CD4-positive, alpha-beta T cell treated with Interleukin-4 for 4 hours (primary cell): ENCODE measurements at regions not wholly inside any gene's neighbourhood (a gene's known extent, or its start where the extent isn't known, plus 50 kb on each side); places are given as distances from the start of the nearest gene placed in this dataset.
"Not testable (repeated sequence)": the region's sequence is repeated elsewhere in the genome, so short reads cannot be mapped to it uniquely, and the experiment has no call there.

Source experiments
- DNase-seq: peaks from one replicate; pipeline ENCODE4 v3.0.0-alpha.2; 2020

DNA sequence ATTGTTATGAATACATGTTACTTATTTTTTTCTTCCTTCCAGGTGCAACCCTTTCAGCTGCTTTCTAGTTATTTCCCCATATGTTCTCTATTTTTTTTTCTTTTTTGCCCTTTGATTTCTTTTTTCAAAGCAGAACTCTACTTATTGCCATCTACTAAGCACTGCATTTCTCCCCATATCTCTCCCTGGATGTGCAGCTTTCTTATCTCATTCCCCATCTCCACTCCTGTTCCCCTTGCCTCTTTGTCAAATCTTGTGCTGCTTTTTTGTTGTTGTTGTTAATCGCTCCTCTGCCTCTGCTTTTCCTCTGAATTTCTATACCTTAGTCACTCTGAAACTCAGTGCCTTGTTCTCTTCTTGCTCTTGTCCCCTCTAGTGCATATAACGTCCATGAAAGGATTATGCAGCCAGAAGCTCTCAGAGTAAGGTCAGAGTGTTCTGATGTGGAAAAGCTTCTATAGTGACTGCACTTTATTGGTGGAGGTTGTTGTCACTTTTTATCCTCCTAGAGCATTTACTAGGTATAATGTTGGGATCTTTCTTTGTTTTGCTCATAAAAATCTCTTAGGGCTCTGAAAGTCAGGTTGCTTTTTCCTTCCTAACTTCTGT, 51.1 kb upstream of the JADE1 start:
- no peak for DNase-seq

DNA sequence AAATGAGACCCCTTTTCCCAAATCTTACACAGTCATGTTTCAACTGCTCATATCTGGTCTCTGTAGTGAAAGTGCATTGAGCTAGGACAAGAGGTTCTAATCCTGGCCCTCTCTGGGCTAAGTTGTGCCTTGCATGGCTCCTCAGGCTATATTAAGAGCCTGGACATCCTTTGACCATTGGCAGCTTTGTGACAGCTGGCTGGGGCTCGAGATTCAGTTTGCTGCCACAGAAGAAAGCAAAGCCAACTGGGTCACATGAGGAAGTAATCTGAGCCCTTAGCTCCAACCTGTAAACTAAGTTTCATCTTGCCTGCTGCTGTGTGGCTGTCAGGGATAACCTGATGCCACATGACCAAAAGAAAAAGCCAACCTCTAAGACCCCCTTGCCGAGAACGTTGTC, 51.8 kb upstream of the JADE1 start:
- no peak for DNase-seq

DNA sequence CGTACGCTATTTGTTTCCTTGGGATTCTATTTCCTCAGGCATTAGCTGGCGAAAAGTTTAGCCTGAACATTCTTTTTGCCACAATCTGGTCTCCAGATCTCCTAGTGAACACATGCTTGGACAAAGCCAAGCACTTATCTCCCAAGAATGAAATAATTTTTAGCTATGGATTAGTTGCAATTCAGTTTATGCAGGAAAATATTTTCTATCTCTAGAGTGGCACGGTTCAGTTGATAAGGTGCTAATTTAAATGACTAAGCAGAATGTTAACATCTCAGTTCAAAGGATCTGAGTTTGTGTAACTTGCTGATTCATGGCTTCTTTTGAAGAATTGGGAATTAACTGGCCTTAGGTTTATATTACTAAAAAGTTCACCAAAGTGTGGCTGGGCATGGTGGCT, 58.1 kb upstream of the JADE1 start:
- no peak for DNase-seq

DNA sequence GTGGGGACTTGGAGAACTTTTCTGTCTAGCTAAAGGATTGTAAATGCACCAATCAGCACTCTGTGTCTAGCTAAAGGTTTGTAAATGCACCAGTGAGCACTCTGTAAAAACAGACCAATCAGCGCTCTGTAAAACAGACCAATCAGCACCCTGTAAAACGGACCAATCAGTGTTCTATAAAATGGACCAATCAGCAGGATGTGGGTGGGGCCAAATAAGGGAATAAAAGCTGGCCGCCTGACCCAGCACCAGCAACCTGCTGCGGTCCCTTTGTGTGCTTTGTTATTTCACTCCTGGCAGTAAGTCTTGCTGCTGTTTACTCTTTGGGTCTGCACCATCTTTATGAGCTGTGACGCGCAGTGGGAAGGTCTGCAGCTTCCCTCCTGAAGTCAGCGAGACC, 67.8 kb upstream of the JADE1 start:
- DNase-seq: not testable (repeated sequence)

DNA sequence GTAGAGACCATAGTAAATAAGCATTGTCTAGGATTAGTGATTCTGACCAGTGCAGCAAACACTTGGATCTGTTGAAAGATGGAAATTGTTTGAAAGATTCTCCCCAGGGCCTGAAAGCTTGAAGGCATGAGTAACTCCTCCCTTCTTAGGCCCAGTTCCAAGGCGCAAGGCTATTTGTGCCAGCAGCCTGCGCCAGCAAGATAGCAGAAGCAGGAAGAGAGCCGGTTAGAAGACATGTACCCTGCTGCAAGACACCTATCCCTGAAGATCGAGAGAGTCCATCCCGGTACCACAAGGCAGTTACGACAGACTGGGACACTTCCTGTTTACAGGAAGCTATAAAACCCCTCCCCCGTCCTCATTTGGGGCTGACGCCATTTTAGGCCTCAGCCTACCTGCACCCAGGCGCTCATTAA, 72.4 kb upstream of the JADE1 start:
- DNase-seq: no peak

DNA sequence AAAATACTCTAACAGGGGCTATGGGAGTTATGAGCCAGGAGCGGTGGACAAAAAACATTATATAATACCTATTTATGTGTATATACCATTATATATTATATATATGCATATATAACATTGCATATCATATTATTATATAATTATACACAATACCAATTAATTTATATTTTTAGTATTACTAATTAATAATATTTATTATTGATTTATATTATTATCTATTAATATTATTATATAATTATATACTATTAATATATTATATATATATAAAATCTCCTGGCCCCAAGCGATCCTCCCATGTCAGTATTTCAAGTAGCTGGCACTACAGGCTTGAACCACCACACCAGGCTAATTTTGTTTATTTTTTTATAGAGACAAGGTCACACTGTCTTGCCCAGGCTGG, 73.8 kb upstream of the JADE1 start:
- DNase-seq: no peak

DNA sequence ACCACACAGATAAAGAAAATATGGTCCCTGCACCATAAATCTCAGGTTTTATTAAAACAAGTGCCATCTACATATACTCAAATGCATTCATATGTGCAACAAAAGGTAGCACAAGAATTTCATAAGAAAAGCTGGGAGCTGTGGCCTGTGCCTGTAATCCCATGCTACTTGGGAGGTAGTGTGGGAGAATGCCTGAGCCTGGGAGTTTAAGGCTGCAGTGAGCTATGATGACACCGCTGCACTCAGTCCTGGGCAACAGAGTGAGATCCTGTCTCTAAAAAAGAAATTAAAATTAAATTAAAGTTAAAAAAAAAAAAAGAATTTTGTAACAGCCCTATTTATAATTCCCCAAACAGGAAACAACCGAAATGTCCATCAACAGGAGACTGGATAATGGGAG, 81.3 kb upstream of the JADE1 start:
- no peak for DNase-seq

DNA sequence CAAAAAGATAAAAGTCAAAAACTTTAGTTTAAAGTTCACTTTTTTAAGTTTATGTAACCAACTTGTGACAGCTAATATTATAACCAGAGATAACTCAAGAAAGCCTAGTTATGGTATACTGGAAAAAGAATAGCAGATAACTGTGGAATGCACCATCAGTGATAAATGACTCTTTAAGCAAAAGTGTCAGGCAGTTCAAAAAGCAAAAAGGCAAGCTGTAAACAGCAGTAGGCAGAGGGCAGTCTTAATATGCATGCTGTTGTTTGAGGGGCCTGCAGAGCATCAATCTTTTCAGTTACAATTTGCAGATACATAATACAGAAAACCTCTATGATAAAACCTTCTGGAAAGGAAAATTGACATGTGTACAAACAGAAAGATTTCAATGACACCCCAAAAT, 81.8 kb upstream of the JADE1 start:
- no peak for DNase-seq

DNA sequence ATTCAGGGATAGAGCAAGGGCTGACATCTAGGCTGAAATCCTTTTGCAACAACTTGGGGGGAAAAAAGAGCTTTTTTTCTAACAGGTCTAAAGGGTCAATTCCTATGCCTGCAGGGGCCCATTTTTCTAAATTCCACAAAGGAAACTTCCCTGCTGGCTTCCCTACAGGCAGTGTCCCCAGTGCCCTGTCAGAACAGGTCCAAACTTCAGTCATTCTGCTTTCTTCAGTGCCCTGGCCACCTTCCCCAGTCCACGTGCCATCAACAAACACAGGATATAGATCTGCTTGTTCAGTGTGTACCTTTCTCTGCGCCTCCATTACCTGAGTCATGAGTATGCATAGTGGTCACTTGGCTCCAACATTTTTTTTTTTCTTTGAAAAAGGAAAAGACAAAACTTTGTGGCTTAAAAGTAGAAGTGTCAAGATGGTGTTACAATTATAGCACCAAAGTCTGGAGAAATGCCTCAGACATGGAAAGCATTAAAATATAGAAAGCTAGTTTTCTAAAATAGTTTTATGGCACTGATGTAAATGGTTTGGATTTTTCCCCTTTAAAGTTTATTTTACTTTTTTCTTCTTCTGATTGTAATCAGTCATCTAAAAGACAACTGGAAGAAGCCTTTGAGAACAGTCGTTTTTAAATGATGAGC, 84.0 kb upstream of the JADE1 start:
- DNase-seq: no peak

DNA sequence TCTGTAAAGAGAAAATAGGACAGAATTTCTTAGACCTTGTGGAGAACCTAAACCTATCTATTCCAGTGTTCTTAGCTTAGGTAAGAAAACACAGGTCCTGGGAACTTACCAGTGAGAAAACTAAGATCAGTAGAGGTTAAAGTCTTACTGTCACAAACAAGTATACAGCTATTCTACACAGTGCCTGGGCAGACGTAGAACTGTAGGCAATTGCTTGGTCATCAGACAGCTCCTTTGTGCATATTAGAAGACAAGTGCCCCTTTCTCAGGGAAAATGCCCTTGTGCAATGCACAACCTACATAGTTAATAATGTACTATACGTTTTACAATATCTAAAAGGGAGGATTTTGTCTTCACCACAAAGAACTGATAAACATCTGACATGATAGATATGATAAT, 86.6 kb upstream of the JADE1 start:
- no peak for DNase-seq

DNA sequence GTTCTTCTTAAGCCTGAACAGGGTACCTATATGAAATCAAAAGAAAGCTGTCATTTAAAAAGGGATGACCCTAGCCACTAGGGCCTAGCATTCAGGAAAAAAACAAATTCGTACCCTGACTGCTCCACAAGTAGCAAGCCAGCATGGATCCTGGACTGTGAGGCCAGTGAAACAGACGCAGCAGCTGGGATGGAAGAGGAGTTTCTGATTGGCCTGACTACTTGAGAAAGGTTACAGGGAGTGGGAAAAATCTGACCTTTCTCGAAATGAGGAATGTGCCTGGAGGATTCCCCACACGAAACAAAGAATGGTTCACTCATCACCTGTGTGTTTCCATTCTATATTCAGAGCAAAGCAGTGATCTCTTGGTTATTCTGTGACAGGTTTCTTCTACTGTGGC, 87.6 kb upstream of the JADE1 start:
- DNase-seq: no peak

DNA sequence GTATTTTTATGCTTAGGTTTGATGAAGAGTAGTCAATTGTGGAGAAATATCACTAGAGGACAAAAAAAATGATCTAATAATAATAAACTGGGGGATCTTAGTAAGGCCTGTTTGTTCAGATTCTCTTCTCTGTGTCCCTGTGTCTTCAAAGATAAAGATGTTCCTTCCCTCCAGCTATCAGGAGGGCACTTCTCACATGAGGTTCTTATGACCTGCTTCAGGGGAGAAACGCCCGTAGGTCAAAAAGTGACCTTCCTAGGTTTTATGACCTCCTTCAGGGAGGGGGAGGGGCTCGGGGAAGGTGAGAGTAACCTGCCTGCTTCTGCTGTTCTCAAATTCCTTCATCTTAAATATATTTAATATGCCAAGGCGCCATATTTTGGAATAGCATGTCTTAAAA, 89.2 kb upstream of the JADE1 start:
- DNase-seq: no peak

DNA sequence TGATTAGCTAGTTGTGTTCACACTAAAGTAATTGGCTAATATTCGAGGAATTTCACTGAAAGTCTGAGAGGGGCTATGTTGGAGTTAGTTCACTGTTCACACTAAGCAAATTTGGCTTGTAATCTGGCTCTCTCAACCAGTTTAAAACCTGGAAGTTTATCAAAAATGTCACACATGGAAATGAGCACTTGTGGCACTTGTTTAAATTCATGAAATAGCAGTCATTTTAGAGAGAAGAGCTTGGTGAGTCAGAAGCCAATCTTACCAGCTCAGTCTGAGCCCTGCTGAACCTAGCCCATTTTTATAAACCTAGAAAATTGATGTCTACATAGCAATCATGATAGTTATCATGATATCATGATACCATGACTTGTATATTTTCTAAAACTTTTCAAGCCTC, 90.7 kb upstream of the JADE1 start:
- DNase-seq: no peak

DNA sequence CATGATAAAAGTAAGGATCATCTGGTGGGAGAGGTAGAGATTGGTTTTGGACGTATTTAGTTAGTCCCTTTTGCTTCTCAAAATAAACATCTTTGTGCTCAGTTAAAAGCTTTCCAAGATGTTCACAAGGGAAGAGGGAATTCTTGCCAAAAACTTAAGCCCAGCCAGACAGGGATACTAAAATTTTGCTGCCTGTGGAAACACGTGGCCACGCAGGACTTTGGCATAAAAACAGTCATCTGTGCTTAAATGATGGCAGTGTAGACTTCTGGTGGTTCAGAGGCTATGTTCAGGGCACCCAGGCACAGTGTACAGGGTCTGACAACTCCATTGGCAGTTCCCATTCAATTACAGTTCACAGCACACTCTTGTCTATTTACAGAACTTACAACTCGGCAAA, 93.2 kb upstream of the JADE1 start:
- no peak for DNase-seq

DNA sequence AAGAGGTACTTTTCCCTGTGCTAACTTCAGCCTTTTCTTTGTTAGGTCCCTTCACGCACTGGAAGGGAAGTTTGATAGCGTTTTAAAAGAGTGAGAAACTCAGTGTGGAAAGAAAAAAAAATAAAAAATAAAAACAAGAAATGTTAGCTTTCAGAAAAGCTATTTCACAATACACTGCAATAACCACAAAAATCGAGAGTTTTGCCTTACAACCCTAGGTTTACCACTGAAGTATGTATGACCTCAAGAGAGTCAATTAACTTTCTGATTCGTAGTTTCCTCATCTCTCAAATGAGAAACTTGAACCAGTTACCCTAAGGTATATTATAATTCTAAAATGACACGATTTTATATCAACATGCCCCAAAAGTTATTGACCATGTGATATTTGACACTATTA, 93.9 kb upstream of the JADE1 start:
- DNase-seq: no peak

DNA sequence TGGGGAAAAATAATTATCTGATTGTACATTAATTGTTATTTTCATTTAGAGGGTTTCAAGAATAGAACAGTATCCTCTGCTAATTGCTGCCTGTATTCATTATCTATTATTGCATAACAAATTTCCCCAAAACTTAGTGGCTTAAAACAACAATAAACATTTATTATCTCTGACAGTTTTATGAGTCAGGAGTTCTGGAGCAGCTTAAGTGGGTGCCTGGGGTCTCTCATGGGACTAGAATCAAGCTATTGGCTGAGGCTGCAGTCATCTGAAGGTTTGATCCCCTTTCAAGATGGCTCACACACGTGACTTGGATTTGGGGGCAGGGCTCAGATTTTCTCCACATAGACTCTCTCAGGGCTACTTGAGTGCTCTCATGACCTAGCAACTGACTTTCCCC, 98.1 kb upstream of the JADE1 start:
- no peak for DNase-seq

DNA sequence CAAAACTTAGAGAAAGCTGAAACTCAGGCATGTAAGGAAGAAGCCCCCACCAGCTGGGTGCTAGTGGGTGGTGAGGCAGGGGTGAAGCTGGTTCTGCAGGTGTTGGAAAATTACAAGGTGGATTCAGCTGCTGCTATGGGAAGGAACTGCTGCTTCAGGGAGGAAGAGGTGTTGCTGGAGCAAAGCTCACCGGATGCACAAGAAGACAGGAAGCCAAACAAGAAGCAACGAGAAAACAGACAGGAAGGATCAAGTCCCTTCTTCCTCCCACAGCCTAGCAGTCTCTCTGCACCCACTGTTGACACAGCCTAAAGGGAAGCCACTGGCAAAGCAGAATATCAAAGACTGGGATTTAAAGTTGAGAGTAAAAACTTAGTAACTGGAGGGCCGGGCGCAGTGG, 100.2 kb upstream of the JADE1 start:
- no peak for DNase-seq

DNA sequence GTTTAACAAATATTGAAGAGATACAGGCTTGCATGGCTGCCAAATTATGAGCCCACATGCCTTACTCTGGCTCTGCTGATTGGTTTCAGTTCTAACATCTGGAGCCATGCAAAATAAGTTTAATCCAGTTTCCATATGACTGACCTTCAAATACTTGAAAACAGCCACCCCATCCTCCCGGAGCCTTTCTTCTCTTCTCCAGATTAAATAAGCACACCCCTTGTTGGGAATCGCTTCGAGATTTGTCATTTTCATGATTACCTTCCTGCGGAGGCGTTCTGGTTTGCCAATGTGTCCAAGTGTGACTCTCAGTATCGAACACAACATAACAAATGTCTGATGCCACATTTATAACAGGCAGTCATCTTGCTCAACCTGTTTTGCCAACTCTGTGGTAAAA, 101.6 kb upstream of the JADE1 start:
- no peak for DNase-seq

DNA sequence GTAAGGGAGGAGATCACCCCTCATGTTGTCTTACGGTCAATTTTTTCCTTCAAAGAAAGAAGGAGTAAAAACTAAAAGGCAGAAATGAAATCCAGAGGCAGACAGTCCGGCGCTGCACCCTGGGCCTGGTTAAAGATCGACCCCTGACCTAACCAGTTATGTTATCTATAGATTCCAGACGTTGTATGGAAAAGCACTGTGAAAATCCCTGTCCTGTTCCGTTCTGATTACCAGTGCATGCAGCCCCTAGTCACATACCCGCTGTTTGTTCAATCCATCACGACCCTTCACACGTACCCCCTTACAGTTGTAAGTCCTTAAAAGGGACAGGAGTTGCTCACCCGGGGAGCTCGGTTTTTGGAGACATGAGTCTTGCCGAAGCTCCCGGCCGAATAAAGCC, 105.6 kb upstream of the JADE1 start:
- no peak for DNase-seq

DNA sequence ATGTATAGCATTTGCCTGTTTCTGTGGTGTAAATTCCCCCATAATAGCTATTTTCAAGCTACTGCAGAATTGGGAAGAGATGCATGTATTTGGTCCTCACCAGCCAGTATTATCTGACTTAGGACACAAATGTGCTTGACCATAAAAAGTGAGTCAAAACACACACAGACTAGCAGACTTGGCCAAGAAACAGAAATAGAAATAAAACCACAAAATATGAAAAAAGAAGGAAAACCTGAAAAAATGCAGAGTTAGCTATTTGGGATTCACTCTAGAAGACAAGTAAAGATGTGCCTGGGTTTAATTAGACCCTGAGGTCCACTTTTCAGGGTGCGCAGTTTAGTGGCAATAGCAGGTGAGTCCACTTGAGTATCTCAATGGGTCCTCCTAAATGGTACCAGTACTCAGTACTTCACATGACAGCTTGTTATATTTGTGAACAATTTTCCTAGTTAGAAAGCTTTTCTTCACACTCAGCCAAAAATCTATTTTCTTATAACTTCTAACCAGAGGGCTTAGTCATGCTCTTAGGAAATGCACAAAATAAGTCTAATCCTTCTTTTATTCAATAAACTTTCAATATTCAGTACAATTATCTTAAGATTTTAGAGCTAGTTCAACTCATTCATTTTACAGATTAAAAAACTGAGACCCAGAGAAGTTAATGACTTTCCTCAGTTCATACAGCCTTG, 108.7 kb upstream of the JADE1 start:
- no peak for DNase-seq

DNA sequence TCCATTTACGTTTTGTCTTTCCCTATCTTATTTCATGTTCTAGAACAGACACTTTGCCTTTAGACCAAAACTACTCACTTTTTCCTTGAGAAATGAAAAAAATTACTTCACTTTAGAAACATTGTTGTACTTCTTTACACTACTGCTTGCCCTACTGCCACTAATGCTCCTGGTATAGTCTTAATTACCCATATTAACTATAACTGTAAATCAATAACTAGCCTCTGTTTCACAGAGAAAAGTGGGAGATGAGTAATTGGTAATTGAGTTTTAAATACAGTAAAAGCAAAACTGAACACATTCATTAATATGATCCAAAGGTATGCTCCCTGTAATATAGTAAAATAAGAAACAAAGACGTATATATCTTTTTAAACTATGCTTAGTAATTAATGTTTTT, 111.1 kb upstream of the JADE1 start:
- DNase-seq: no peak

DNA sequence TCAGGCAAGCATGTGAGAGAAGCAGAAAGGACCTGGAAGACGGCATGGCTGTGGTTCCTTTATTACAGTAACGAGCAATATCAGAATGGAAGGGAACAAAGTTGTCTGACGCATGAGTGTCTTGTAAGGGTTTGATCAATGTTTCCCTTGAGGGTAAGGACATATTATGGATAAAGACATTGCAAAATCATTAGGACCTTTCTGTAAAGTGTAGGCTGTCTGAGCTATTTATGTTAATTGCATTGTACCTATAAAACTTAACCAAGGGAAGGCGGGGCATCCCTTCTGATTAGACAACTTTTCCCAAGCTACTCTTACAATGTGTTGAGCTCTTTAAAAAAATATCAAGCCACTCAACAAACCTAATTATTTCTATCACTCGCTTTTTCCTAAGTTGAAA, 112.2 kb upstream of the JADE1 start:
- DNase-seq: no peak

DNA sequence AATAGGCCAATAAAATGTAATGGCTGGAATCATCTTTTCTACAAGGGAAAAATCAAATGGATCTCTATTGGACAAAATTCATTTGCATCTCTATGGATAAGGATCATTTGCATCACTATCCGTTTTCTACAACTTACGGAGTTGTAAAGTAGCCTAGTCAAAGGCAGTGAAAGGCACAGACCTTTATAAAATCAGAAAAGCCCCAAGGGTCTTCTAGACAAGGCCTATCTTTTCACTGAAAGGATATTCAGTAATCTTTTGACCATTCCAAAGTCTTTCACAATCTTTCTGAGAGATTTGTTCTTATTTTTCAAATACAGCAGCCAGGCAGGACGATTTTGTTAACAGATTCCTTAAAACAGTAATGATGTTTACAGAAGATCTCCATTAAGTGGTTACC, 119.5 kb upstream of the JADE1 start:
- no peak for DNase-seq

DNA sequence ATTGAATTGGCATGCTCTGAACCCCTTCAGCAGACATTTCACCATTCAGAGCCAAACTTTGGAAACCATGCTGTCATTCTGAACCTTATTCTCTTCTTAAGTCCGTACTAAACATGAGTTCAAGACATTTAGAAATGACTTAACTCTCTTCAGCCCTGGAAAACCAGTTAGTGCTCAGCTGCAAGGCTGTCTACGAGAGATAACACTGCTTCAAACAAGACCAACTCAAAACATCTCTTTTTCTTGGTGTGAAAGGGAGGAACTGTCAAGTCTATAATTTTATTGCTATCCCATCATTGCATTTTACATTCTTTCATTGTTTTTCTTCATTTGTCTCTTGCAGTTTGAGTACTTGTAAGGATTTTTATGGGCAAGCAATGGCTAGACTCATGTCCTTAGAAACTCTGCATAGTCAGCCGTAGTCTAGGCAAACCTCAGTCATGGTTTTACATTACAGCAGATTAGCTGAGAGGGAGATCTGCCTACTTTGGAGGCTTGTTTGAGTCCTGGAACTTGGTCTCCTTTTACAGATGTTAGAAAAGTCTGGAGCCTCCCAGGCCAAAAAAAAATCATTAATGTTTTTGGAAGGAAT, 120.6 kb upstream of the JADE1 start:
- no peak for DNase-seq
